Smooth muscle cell (in vitro differentiated cells): ENCODE measurements at regions not wholly inside any gene's neighbourhood (a gene's known extent, or its start where the extent isn't known, plus 50 kb on each side); places are given as distances from the start of the nearest gene placed in this dataset.

Source experiments
- DNase-seq: peaks from one replicate; lab custom pipeline; 2025; ENCODE audit not compliant: unreplicated experiment; lab: John Stamatoyannopoulos, UW
- H2AFZ ChIP-seq: fragments of 200-600 bp; sonication (generic); 2 replicates; pipeline ENCODE4 v1.6.0; 2016; ENCODE audit warnings: antibody characterized with exemption, low read depth, mild to moderate bottlenecking
- H3F3A ChIP-seq: fragments of 200-600 bp; sonication (generic); 2 replicates; pipeline ENCODE4 v1.6.0; 2017; ENCODE audit warnings: antibody characterized with exemption, low read depth
- H3K27ac ChIP-seq: fragments of 200-600 bp; sonication (generic); 2 replicates; pipeline ENCODE4 v1.5.1; 2016; ENCODE audit warnings: low read depth, mild to moderate bottlenecking
- H3K27me3 ChIP-seq: fragments of 200-600 bp; sonication (generic); 2 replicates; pipeline ENCODE4 v1.6.1; 2016; ENCODE audit warnings: low read depth, mild to moderate bottlenecking
- H3K36me3 ChIP-seq: fragments of 200-600 bp; sonication (generic); 2 replicates; pipeline ENCODE4 v1.5.1; 2016; ENCODE audit warnings: low read depth
- H3K4me1 ChIP-seq: fragments of 200-600 bp; sonication (generic); 2 replicates; pipeline ENCODE4 v1.5.1; 2016; ENCODE audit warnings: low read depth
- H3K4me2 ChIP-seq: fragments of 200-600 bp; sonication (generic); 2 replicates; pipeline ENCODE4 v1.6.0; 2016; ENCODE audit warnings: mild to moderate bottlenecking
- H3K4me3 ChIP-seq: fragments of 200-600 bp; sonication (generic); 2 replicates; pipeline ENCODE4 v1.5.1; 2016; ENCODE audit warnings: mild to moderate bottlenecking
- H3K79me2 ChIP-seq: fragments of 200-600 bp; sonication (generic); 2 replicates; pipeline ENCODE4 v1.6.0; 2016; ENCODE audit warnings: low read depth, mild to moderate bottlenecking
- H3K9ac ChIP-seq: fragments of 200-600 bp; sonication (generic); 2 replicates; pipeline ENCODE4 v1.6.0; 2016; ENCODE audit warnings: low read depth
- H3K9me3 ChIP-seq: fragments of 200-600 bp; sonication (generic); replicated peaks from 2 replicates; pipeline ENCODE4 v1.5.1; 2016; ENCODE audit warnings: low read depth
- H4K20me1 ChIP-seq: fragments of 200-600 bp; sonication (generic); 2 replicates; pipeline ENCODE4 v1.6.0; 2016; ENCODE audit warnings: low read depth
- WGBS: methylation state at CpG from one replicate; pipeline ENCODE4 v1.1.7; 2016; ENCODE audit warnings: low lambda C conversion rate; 5-methylcytosine and 5-hydroxymethylcytosine counted together
- TF ChIP-seq, protein P1 (sequence below): fragments of 200-600 bp; sonication (generic); IDR thresholded peaks from 2 replicates; pipeline ENCODE4 v1.5.1; 2017; ENCODE audit warnings: borderline replicate concordance, mild to moderate bottlenecking, antibody characterized with exemption; ENCODE audit not compliant: insufficient read depth, poor library complexity, severe bottlenecking

- Histone ChIP-seq H3K9me3 (no peaks in the 10 kb centered on the region), H3K4me3 (no peak overlapping the region)
- TF ChIP-seq, protein P1, sequence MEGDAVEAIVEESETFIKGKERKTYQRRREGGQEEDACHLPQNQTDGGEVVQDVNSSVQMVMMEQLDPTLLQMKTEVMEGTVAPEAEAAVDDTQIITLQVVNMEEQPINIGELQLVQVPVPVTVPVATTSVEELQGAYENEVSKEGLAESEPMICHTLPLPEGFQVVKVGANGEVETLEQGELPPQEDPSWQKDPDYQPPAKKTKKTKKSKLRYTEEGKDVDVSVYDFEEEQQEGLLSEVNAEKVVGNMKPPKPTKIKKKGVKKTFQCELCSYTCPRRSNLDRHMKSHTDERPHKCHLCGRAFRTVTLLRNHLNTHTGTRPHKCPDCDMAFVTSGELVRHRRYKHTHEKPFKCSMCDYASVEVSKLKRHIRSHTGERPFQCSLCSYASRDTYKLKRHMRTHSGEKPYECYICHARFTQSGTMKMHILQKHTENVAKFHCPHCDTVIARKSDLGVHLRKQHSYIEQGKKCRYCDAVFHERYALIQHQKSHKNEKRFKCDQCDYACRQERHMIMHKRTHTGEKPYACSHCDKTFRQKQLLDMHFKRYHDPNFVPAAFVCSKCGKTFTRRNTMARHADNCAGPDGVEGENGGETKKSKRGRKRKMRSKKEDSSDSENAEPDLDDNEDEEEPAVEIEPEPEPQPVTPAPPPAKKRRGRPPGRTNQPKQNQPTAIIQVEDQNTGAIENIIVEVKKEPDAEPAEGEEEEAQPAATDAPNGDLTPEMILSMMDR: no peak
Observed at GRCh38 chr15:25236861-25237155, 202.0 kb downstream of the UBE3A start.

DNA sequence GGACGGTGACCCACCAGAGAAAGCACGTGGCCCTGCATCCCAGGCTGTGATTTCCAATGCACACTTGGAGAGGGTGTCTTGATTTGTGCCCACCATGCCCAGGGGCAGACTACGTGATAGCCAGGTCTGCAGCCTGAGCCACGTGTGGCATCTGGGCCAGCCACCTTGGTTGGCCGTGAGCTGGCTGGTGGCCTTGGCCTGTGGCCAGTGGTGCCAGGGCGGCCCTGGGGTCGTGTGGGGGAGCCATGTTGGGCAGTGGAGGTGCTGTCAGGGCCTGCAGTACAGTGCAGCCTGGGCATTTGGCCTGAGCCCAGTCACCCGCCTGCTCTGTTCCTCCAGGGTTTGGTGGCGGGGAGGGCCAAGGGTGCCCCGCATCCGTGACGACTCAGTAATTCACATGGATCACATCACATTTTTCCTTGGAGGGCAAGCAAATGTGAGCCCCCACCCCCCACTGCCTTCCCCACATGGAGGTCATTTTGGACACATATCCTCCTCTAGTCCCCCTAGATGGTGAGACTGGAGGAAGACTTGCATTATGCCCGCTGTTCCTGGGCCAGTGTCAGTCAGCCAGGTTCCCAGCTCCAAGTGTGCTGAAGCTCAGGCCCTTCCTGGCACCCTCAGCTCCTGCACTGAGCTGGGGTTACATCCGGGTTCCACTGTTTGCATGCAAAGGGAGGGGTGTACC is 201.4 kb downstream of the UBE3A start:
- Histone ChIP-seq H3K36me3 (no peaks in the 10 kb centered on the region), H3K9ac (no peak overlapping the region), H3K4me3 (no peak overlapping the region), H3K9me3 (no peaks in the 10 kb centered on the region), H4K20me1 (no peaks in the 10 kb centered on the region), H3F3A (no peaks in the 10 kb centered on the region), H2AFZ (no peak overlapping the region), H3K4me1 (no peaks in the 10 kb centered on the region), H3K4me2 (no peak overlapping the region), H3K79me2 (no peaks in the 10 kb centered on the region), H3K27ac (no peak overlapping the region), H3K27me3 (no peaks in the 10 kb centered on the region)
- TF ChIP-seq, protein P1: no peak
- DNase-seq: no peak
- WGBS: 88% methylated on average over 13 of the region's 14 CpGs

More at GRCh38 chr15:25236861-25237155, 202.0 kb downstream of the UBE3A start:
- WGBS: 80% methylated on average over 3 of the region's 3 CpGs
- Histone ChIP-seq H3K9ac (no peak overlapping the region), H3K27me3 (no peaks in the 10 kb centered on the region), H4K20me1 (no peaks in the 10 kb centered on the region), H3K4me2 (no peak overlapping the region), H3K27ac (no peak overlapping the region), H3K4me1 (no peaks in the 10 kb centered on the region), H3K79me2 (no peaks in the 10 kb centered on the region), H3F3A (no peaks in the 10 kb centered on the region), H3K36me3 (no peaks in the 10 kb centered on the region), H2AFZ (no peak overlapping the region)
- no peak for DNase-seq

- no peaks in the 10 kb centered on the region for H3K79me2 ChIP-seq
- no peak for DNase-seq
- no peak overlapping the region for H3K4me3 ChIP-seq
- H3K4me2 ChIP-seq: no peak overlapping the region
- no peak overlapping the region for H3K9ac ChIP-seq
- H3K36me3 ChIP-seq: no peaks in the 10 kb centered on the region
- TF ChIP-seq, protein P1: no peak
- no peaks in the 10 kb centered on the region for H4K20me1 ChIP-seq
- 92% methylated on average over 11 of the region's 11 CpGs for WGBS
- no peaks in the 10 kb centered on the region for H3K4me1 ChIP-seq
- no peaks in the 10 kb centered on the region for H3K27me3 ChIP-seq
- no peak overlapping the region for H3K27ac ChIP-seq
- no peaks in the 10 kb centered on the region for H3K9me3 ChIP-seq
- no peak overlapping the region for H2AFZ ChIP-seq
- H3F3A ChIP-seq: no peaks in the 10 kb centered on the region
Observed at GRCh38 chr15:25238126-25238525, 200.7 kb downstream of the UBE3A start.

DNA sequence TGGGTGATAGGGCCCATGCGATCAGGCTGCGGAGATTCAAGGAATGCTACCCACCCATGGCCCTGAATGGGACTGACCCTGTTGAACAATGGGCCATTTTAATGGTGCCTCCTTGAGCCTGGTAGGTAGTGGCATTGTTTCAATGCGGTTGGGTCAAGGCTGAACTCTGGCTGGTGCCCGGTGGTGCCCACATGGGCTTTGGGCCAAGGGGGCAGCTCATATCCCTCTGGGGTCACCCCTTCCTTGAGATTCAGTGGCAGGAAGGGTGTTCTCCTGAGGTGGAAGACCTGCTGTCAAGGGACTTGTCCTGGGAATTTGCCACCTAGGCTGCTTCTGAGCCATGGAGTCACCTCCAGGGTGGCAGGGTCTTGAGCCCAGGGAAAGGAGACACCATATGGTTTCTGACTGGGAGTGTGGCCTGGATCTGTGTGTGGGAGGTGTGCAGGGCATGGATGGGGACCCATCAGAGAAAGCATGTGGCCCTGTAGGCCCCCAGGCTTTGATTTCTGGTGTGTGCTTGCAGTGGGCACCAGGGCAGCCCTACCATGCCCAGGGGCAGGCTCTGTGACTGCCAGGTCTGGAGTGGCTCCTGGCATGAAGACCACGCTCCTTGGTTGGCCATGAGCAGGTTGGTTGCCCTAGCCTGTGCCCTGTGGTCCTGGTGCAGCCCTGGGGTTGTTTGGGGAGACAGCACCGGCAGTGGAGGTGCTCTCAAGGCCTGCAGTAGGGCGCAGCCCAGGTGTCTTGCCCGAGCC is 199.9 kb downstream of the UBE3A start:
- no peaks in the 10 kb centered on the region for H3F3A ChIP-seq
- H2AFZ ChIP-seq: no peak overlapping the region
- no peaks in the 10 kb centered on the region for H3K79me2 ChIP-seq
- no peaks in the 10 kb centered on the region for H3K27me3 ChIP-seq
- no peak overlapping the region for H3K4me2 ChIP-seq
- TF ChIP-seq, protein P1: no peak
- no peak overlapping the region for H3K4me3 ChIP-seq
- 85% methylated on average over 8 of the region's 8 CpGs for WGBS
- no peaks in the 10 kb centered on the region for H4K20me1 ChIP-seq
- no peak for DNase-seq
- no peaks in the 10 kb centered on the region for H3K4me1 ChIP-seq
- H3K9ac ChIP-seq: no peak overlapping the region
- no peaks in the 10 kb centered on the region for H3K36me3 ChIP-seq
- H3K27ac ChIP-seq: no peak overlapping the region
- H3K9me3 ChIP-seq: no peaks in the 10 kb centered on the region
